ENCODE measurements at regions not wholly inside any gene's neighbourhood (a gene's known extent, or its start where the extent isn't known, plus 50 kb on each side); places are given as distances from the start of the nearest gene placed in this dataset.

DNA sequence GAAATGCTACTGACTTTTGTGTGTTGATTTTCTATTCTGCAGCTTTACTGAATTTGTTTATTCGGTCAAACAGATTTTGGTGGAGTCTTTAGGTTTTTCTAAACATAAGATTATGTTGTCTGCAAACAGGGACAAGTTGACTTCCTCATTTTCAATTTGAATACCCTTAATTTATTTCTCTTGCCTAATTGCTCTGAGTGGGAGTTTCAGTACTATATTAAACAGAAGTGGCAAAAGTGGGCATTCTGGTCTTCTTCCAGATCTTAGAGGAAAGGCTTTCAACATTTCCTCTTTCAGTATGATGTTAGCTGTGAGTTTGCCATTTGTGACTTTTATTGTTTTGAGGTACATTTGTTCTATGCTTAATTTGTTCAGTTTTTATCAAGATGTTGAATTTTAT lies 268.5 kb downstream of the WNT5A start (continued):
- TF ChIP-seq, protein P1, sequence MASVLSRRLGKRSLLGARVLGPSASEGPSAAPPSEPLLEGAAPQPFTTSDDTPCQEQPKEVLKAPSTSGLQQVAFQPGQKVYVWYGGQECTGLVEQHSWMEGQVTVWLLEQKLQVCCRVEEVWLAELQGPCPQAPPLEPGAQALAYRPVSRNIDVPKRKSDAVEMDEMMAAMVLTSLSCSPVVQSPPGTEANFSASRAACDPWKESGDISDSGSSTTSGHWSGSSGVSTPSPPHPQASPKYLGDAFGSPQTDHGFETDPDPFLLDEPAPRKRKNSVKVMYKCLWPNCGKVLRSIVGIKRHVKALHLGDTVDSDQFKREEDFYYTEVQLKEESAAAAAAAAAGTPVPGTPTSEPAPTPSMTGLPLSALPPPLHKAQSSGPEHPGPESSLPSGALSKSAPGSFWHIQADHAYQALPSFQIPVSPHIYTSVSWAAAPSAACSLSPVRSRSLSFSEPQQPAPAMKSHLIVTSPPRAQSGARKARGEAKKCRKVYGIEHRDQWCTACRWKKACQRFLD (CRISPR knock-in tag; IDR thresholded peaks at IDR 0.05) = no peak
- TF ChIP-seq, protein P2, sequence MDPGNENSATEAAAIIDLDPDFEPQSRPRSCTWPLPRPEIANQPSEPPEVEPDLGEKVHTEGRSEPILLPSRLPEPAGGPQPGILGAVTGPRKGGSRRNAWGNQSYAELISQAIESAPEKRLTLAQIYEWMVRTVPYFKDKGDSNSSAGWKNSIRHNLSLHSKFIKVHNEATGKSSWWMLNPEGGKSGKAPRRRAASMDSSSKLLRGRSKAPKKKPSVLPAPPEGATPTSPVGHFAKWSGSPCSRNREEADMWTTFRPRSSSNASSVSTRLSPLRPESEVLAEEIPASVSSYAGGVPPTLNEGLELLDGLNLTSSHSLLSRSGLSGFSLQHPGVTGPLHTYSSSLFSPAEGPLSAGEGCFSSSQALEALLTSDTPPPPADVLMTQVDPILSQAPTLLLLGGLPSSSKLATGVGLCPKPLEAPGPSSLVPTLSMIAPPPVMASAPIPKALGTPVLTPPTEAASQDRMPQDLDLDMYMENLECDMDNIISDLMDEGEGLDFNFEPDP (CRISPR knock-in tag; IDR thresholded peaks at IDR 0.05) = no peak
- TF ChIP-seq, protein P3, sequence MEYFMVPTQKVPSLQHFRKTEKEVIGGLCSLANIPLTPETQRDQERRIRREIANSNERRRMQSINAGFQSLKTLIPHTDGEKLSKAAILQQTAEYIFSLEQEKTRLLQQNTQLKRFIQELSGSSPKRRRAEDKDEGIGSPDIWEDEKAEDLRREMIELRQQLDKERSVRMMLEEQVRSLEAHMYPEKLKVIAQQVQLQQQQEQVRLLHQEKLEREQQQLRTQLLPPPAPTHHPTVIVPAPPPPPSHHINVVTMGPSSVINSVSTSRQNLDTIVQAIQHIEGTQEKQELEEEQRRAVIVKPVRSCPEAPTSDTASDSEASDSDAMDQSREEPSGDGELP (CRISPR knock-in tag; IDR thresholded peaks at IDR 0.05; ENCODE audit: borderline replicate concordance) = no peak
- TF ChIP-seq SP2 (IDR thresholded peaks at IDR 0.05; ENCODE audit: extremely low read depth, low read depth, low read length, poor library complexity, severe bottlenecking) = no peak

DNA sequence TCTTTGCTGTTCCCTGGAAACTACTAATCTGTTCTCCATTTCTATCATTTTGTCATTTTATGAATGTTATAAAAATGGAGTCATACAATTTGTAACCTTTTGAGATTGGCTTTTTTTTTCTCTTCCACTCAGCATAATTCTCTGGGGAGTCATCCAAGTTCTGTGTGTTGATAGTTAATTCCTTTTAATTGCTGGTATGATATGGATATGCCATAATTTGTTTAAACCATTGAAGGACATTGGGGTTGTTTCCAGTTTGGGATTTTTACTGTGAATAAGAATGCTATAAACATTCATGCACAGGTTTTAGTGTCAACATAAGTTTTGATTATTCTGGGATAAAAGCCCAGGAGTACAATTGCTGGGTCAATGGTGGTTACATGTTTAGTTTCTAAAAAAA lies 279.4 kb downstream of the WNT5A start:
- no peak overlapping the region for H3K9ac ChIP-seq (ENCODE audit: insufficient read depth in 1 of 2, low read depth in 2 of 2, low read length in 2 of 2)
- no peaks in the 10 kb centered on the region for H3K36me3 ChIP-seq (ENCODE audit: control insufficient read depth, insufficient read depth, low read length)
- no peaks in the 10 kb centered on the region for H3K4me1 ChIP-seq (replicated peaks in 1 of 2; ENCODE audit: control insufficient read depth in 2 of 2, insufficient read depth in 2 of 2, low read length in 2 of 2)
- no peak overlapping the region for H3K27ac ChIP-seq (ENCODE audit: extremely low read depth, low read depth, low read length)
- H3K27me3 ChIP-seq (ENCODE audit: control insufficient read depth in 2 of 2, insufficient read depth in 2 of 2, low read length in 2 of 2) = no peaks in the 10 kb centered on the region
- FAIRE-seq = no peak
- ChIA-PET POLR2A (no interaction called here), CTCF (ENCODE audit: low intra/inter-chr PET ratio) (no interaction called here)
- DNase-seq (ENCODE audit: extremely low read depth in 1 of 4, low spot score in 3 of 4) = no peak
- no peak for ATAC-seq
- no peaks in the 10 kb centered on the region for H3K79me2 ChIP-seq (ENCODE audit: control insufficient read depth, insufficient read depth, low read length)
- H3K9me1 ChIP-seq (ENCODE audit: control insufficient read depth, insufficient read depth, low read length) = no peaks in the 10 kb centered on the region
- H4K20me1 ChIP-seq (replicated peaks; ENCODE audit: control insufficient read depth, insufficient read depth, low read length) = no peaks in the 10 kb centered on the region
- H3K4me2 ChIP-seq (ENCODE audit: insufficient read depth, low read length) = no peak overlapping the region
- no peak overlapping the region for H2AFZ ChIP-seq (ENCODE audit: low read depth, low read length)
- intact Hi-C loops (cut with micrococcal nuclease) = no loop called here
- in situ Hi-C loops (cut with MboI) = no loop called here
- H3K4me3 ChIP-seq = no peak overlapping the region
- H3K9me3 ChIP-seq (replicated peaks; ENCODE audit: control insufficient read depth, insufficient read depth, low read depth, low read length) = no peaks in the 10 kb centered on the region
- BruUV-seq (replicated peaks) = no TSS peak
- TF ChIP-seq ZC3H11A (IDR thresholded peaks at IDR 0.05; ENCODE audit: low read depth, low read length) (no peak), FOXP1 (CRISPR knock-in tag; IDR thresholded peaks at IDR 0.05) (no peak), ARNT (IDR thresholded peaks at IDR 0.05) (no peak), SAP30 (IDR thresholded peaks at IDR 0.05; ENCODE audit: borderline replicate concordance, insufficient read depth, low read depth, low read length, poor library complexity, severe bottlenecking) (no peak), ELF2 (CRISPR knock-in tag; IDR thresholded peaks at IDR 0.05) (no peak), NCOA1 (IDR thresholded peaks at IDR 0.05; ENCODE audit: low read depth) (no peak), BACH1 (tag; IDR thresholded peaks at IDR 0.05) (no peak), XRCC4 (IDR thresholded peaks at IDR 0.05; ENCODE audit: extremely low read depth, insufficient read depth, insufficient read length) (no peak), ZNF143 (CRISPR knock-in tag; IDR thresholded peaks at IDR 0.05) (no peak)
- TF ChIP-seq, protein P4, sequence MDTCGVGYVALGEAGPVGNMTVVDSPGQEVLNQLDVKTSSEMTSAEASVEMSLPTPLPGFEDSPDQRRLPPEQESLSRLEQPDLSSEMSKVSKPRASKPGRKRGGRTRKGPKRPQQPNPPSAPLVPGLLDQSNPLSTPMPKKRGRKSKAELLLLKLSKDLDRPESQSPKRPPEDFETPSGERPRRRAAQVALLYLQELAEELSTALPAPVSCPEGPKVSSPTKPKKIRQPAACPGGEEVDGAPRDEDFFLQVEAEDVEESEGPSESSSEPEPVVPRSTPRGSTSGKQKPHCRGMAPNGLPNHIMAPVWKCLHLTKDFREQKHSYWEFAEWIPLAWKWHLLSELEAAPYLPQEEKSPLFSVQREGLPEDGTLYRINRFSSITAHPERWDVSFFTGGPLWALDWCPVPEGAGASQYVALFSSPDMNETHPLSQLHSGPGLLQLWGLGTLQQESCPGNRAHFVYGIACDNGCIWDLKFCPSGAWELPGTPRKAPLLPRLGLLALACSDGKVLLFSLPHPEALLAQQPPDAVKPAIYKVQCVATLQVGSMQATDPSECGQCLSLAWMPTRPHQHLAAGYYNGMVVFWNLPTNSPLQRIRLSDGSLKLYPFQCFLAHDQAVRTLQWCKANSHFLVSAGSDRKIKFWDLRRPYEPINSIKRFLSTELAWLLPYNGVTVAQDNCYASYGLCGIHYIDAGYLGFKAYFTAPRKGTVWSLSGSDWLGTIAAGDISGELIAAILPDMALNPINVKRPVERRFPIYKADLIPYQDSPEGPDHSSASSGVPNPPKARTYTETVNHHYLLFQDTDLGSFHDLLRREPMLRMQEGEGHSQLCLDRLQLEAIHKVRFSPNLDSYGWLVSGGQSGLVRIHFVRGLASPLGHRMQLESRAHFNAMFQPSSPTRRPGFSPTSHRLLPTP (IDR thresholded peaks at IDR 0.05; ENCODE audit: borderline replicate concordance, extremely low read depth, insufficient read length) = no peak
